ENCODE measurements at regions not wholly inside any gene's neighbourhood (a gene's known extent, or its start where the extent isn't known, plus 50 kb on each side); places are given as distances from the start of the nearest gene placed in this dataset.

DNA sequence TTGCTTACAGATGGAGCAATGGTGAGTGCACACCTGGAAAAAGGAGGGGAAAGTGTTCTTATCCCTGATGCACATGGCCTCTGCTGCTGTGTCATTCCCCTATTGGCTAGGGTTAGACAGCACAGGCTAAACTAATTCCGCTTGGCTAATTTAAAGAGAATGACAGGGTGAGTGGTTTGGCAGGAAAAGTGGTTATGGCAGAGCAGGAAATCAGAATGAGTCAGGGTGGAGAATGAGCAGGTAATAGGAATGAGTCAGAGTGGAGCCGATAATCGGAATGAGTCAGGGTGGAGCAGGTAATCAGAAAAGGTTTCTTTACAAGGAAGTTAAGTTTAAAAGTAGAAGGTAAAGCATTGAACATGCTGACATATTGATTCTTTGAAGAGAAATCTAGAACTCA lies 355.5 kb upstream of the HTR1E start:
- H3K27ac ChIP-seq, result no peak overlapping the region
- no peak for DNase-seq (ENCODE audit: low spot score)
- no peak overlapping the region for H3K4me3 ChIP-seq
- TF ChIP-seq, protein P1, sequence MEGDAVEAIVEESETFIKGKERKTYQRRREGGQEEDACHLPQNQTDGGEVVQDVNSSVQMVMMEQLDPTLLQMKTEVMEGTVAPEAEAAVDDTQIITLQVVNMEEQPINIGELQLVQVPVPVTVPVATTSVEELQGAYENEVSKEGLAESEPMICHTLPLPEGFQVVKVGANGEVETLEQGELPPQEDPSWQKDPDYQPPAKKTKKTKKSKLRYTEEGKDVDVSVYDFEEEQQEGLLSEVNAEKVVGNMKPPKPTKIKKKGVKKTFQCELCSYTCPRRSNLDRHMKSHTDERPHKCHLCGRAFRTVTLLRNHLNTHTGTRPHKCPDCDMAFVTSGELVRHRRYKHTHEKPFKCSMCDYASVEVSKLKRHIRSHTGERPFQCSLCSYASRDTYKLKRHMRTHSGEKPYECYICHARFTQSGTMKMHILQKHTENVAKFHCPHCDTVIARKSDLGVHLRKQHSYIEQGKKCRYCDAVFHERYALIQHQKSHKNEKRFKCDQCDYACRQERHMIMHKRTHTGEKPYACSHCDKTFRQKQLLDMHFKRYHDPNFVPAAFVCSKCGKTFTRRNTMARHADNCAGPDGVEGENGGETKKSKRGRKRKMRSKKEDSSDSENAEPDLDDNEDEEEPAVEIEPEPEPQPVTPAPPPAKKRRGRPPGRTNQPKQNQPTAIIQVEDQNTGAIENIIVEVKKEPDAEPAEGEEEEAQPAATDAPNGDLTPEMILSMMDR (IDR thresholded peaks at IDR 0.05), result no peak

DNA sequence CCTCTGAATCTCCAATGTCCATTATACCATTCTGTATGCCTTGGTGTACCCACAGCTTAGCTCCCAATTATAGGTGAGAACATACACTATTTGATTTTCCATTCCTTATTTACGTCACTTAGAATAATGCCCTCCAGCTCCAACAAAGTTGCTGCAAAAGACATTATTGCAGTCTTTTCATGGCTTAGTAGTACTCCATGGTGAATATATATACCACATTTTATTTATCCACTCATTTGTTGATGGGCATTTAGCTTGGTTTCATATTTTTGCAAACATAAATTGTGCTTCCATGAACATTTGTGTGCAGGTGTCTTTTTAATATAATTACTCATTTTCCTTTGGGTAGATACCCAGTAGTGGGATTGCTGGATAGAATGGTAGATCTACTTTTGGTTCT lies 374.1 kb upstream of the HTR1E start:
- no peak overlapping the region for H3K27ac ChIP-seq
- TF ChIP-seq, protein P1 (IDR thresholded peaks at IDR 0.05), result no peak
- no peak for DNase-seq (ENCODE audit: low spot score)
- no peak overlapping the region for H3K4me3 ChIP-seq

DNA sequence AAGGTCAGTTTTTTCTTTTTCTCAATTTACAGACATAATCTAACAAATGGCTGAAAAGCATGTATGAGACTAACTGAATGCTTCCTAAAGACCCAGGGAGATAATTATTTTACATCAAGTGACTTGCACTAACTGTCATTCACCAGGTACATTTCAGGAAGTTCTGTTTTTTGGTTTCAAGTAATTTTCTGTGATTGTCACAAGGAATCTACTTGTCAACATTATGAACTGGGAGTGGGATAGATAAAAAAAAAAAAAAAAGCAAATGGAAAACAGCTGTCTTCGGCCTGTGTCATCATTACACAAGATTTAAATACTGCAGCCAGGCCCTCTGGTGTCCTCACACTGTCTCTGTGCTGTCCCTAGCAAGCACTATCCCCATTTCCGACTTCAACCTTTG lies 379.0 kb upstream of the HTR1E start:
- Histone ChIP-seq H3K4me3 (no peak overlapping the region), H3K27ac (no peak overlapping the region)
- TF ChIP-seq, protein P1 (IDR thresholded peaks at IDR 0.05), result no peak
- no peak for DNase-seq (ENCODE audit: low spot score)

DNA sequence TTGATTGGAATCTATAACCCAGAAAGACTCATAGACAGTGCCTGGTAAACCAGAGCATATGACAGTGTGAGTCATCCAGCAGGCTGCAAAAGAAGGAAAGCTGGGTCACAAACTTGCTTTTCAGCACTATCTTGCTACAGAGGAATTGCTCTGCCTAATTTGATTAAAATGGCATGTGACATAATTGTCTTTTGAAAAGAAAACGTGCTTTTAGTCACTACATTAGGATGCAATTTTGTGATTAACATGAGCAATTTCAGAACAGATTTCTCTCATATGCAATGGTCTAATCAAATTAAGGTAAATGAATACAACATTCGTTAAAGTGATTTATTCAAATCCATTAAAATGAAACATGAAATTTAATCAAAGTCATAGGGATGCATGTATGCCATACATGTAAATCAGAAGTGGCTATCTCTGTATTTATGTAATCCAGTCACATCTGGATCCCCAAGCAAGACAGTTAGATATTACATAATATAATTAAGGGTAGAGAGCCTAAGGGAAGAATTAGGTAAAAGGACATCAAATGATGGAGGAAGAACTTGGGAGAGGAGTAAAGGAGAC lies 400.0 kb upstream of the HTR1E start:
- Histone ChIP-seq H3K4me3 (no peak overlapping the region), H3K27ac (no peak overlapping the region)
- TF ChIP-seq, protein P1 (IDR thresholded peaks at IDR 0.05), result no peak
- DNase-seq (ENCODE audit: low spot score), result no peak

DNA sequence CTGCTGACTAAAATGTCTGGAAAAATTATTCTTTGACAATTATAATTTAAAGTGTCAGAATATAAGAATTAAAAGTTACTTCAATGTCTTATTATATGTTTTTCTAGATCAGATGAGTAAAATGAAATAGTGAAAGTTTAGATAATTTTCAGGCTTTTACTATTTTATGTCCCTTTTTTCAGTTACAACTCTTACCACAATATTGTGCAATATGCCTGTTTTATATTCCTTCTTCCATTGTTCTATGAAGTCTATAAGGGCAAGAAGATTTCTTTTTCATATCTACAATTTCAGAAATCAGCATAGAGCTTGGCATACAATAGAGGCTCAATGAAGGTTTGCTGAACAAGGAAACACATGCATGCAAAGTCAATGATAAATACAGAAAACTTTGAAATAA lies 401.2 kb upstream of the HTR1E start:
- Histone ChIP-seq H3K27ac (no peak overlapping the region), H3K4me3 (no peak overlapping the region)
- no peak for DNase-seq (ENCODE audit: low spot score)
- TF ChIP-seq, protein P1 (IDR thresholded peaks at IDR 0.05), result no peak

DNA sequence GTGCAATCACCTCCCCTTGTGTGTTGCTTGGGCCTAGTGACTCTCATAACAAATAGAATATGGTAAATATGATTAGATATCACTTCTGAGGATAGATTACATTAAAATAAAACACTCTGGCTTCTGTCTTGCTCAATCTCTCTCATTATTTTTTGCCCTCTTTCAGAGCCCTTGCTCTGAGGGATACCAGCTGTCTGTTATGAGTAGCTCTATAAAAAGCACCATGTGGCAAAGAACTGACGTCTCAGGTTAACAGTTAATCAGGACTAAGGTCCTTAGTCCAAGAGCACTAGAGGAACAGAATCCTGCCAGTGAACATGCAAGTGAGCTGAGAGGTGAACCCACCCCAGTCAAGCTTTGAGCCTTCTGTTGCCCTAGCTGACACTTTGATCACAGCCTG lies 402.2 kb upstream of the HTR1E start:
- no peak overlapping the region for H3K4me3 ChIP-seq
- DNase-seq (ENCODE audit: low spot score), result no peak
- H3K27ac ChIP-seq, result no peak overlapping the region
- TF ChIP-seq, protein P1 (IDR thresholded peaks at IDR 0.05), result no peak

DNA sequence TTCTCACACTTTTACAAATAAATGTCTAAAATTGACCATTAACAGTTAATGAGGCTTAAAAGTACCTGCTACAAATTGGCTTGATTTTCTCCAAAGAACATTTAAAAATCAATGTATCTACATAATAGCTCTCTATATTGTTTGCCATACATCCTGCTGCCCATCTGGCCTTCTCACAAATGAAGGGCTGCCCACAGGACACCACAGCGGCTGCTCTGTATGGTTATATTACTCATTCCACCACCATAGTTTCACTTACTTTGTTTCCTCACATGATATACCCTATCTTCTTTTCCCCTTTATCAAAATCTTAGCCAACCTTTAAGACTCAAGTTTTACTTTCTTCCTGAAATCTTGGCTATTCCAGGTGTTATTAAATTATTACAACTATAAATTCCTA lies 407.7 kb upstream of the HTR1E start:
- no peak for DNase-seq (ENCODE audit: low spot score)
- TF ChIP-seq, protein P1 (IDR thresholded peaks at IDR 0.05), result no peak
- Histone ChIP-seq H3K27ac (no peak overlapping the region), H3K4me3 (no peak overlapping the region)
